Tibial artery (tissue), 4 donors: ENCODE measurements at regions not wholly inside any gene's neighbourhood (a gene's known extent, or its start where the extent isn't known, plus 50 kb on each side); places are given as distances from the start of the nearest gene placed in this dataset.

Experiments
- DNase-seq, 2 donors: peaks; one replicate each; pipeline ENCODE4 v3.0.0-alpha.2; 2019
- H3K27ac ChIP-seq, 2 donors: fragments of 200-600 bp; sonication (generic) in 1 of 2; 1 replicate in 1 of 2; 2 replicates in 1 of 2; pipeline ENCODE4 v1.5.1; 2018 to 2019; ENCODE audit warnings: mild to moderate bottlenecking in 1 of 2
- H3K27me3 ChIP-seq, 2 donors: fragments of 200-600 bp; sonication (generic) in 1 of 2; one replicate each; pipeline versions ENCODE4 v1.5.1 to v1.6.0; 2016 to 2019
- H3K36me3 ChIP-seq, 3 donors: fragments of 200-600 bp; sonication (generic) in 2 of 3; one replicate each; pipeline ENCODE4 v1.5.1; 2016 to 2019; ENCODE audit warnings: mild to moderate bottlenecking in 2 of 3
- H3K4me1 ChIP-seq, 4 donors: fragments of 200-600 bp; sonication (generic) in 2 of 4; 1 replicate in 3 of 4; 2 replicates in 1 of 4; pipeline ENCODE4 v1.5.1; 2016 to 2019
- H3K4me3 ChIP-seq, 2 donors: fragments of 200-600 bp; sonication (generic) in 1 of 2; 1 replicate in 1 of 2; 2 replicates in 1 of 2; pipeline ENCODE4 v1.5.1; 2018 to 2019; ENCODE audit warnings: mild to moderate bottlenecking in 2 of 2
- H3K9me3 ChIP-seq, 3 donors: fragments of 200-600 bp; sonication (generic) in 1 of 3; one replicate each; pipeline ENCODE4 v1.5.1; 2016 to 2019
- intact Hi-C: fragments of 100-400 bp; cut with DNase I; formaldehyde crosslinking; loops from one replicate; pipeline ENCODE4 v1.15.0; 2023; ENCODE audit warnings: low total_unique reads
- TF ChIP-seq, protein P1 (sequence below), 2 experiments: fragments of 200-600 bp in 1 of 2; fragments of 450-650 bp in 1 of 2; IDR thresholded peaks; one replicate each; pipeline ENCODE4 v1.5.1; 2017 to 2019; ENCODE audit warnings: antibody characterized with exemption in 2 of 2, mild to moderate bottlenecking in 1 of 2, moderate library complexity in 1 of 2

DNA sequence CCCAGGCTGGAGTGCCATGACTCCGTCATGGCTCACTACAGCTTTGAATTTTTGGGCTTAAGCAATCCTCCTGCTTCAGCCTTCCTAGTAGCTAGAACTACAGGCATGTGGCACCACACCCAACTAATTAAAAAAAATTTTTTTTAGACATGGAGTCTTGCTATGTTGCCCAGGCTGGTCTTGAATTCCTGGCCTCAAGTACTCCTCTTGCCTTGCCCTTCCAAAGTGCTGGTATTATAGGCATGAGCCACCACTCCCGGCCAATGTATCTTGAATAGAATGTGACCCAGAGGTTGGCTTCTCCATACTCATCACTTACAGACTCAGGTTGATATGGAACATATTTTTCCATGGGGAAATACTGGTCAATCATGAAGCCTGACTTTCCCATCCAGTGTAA lies 51.2 kb upstream of the JAK2 start:
- no peak for DNase-seq
- Histone ChIP-seq H3K4me1 (peaks cover 0 to 78% (median 38%) of the 10 kb centered on the region in 4 donors), H3K4me3 (no peak overlapping the region), H3K9me3 (no peaks in the 10 kb centered on the region), H3K36me3 (no peaks in the 10 kb centered on the region), H3K27ac (peak overlapping the region; percentile 60 to 63), H3K27me3 (no peaks in the 10 kb centered on the region)
- TF ChIP-seq, protein P1, sequence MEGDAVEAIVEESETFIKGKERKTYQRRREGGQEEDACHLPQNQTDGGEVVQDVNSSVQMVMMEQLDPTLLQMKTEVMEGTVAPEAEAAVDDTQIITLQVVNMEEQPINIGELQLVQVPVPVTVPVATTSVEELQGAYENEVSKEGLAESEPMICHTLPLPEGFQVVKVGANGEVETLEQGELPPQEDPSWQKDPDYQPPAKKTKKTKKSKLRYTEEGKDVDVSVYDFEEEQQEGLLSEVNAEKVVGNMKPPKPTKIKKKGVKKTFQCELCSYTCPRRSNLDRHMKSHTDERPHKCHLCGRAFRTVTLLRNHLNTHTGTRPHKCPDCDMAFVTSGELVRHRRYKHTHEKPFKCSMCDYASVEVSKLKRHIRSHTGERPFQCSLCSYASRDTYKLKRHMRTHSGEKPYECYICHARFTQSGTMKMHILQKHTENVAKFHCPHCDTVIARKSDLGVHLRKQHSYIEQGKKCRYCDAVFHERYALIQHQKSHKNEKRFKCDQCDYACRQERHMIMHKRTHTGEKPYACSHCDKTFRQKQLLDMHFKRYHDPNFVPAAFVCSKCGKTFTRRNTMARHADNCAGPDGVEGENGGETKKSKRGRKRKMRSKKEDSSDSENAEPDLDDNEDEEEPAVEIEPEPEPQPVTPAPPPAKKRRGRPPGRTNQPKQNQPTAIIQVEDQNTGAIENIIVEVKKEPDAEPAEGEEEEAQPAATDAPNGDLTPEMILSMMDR (IDR thresholded peaks at IDR 0.05): no peak
- intact Hi-C loops: no loop called here

DNA sequence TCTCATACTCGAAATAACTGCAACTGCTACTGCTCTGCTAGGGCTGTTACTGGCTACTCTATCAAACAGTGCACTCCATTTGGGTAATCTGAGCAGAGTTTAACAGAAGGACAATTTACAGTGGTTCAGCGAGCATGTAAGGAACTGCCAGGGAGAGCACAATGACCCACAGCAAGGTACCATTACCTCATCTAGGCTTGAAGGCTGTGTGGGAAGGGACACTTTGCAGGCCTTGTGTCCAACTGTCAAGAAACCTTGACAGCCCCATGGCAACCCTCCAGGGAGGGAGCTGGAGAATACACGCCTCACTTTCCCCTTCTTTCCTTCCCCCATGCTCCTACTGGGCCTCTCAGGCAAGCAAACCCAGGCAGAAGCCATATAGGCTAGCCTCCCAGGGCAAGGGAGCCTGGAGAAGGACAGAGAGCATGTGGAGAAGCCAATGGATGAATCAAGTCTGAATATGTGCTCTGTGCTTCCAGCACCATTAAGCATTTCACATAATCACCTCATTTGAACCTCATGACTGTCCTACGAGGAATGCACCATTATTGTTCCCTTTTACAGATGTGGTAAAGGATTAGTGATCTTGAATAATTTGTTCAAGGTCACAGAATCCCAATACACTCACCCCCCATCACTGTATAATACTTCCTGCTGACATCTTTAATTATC lies 49.9 kb upstream of the JAK2 start:
- Histone ChIP-seq H3K4me1 (peaks cover 0 to 78% (median 37%) of the 10 kb centered on the region in 4 donors), H3K9me3 (no peaks in the 10 kb centered on the region), H3K36me3 (no peaks in the 10 kb centered on the region), H3K27me3 (no peaks in the 10 kb centered on the region), H3K27ac (peak overlapping the region in 1 of 2 donors; percentile 6), H3K4me3 (no peak overlapping the region)
- intact Hi-C loops: no loop called here
- TF ChIP-seq, protein P1 (IDR thresholded peaks at IDR 0.05): no peak
- no peak for DNase-seq
